Ovary (tissue), 3 donors: ENCODE measurements at regions not wholly inside any gene's neighbourhood (a gene's known extent, or its start where the extent isn't known, plus 50 kb on each side); places are given as distances from the start of the nearest gene placed in this dataset.

ENCODE experiments used
- EP300 ChIP-seq: sonication (generic); formaldehyde crosslinking; IDR thresholded peaks from one replicate; pipeline ENCODE4 v1.6.1; 2017; ENCODE audit warnings: antibody characterized with exemption
- POLR2A ChIP-seq: fragments of 450-650 bp; IDR thresholded peaks from one replicate; pipeline ENCODE4 v1.6.1; 2017; ENCODE audit warnings: antibody characterized with exemption, mild to moderate bottlenecking, moderate library complexity
- TF ChIP-seq, protein P1 (sequence below), 3 donors: fragments of 450-650 bp in 2 of 3; fragments of 200-600 bp in 1 of 3; IDR thresholded peaks; one replicate each; pipeline versions ENCODE4 v1.5.1 to v1.8.0; 2016 to 2022; ENCODE audit warnings: antibody characterized with exemption in 3 of 3, mild to moderate bottlenecking in 1 of 3
- donor health status: DM: no; HTN: no; CAD: no.

DNA sequence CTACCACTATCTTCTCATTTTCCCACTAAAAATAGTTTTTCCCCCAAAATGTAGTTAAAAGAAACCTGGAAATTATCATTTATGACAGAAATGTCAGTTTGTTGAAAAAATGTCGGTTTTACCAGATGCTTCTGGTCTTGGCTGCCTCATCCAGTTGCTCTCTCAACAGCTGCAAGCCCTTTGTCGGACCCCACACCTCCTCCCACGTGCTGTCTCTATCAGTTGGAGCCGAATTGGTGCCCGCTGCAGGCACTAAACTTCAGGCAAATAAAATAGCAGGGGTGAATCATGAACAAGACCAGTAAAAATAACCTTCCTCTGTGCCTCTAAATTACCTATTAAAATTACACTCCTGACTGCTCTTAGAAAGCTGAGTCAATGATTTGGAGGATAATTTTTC lies 129.5 kb upstream of the CEP162 start:
- TF ChIP-seq, protein P1, sequence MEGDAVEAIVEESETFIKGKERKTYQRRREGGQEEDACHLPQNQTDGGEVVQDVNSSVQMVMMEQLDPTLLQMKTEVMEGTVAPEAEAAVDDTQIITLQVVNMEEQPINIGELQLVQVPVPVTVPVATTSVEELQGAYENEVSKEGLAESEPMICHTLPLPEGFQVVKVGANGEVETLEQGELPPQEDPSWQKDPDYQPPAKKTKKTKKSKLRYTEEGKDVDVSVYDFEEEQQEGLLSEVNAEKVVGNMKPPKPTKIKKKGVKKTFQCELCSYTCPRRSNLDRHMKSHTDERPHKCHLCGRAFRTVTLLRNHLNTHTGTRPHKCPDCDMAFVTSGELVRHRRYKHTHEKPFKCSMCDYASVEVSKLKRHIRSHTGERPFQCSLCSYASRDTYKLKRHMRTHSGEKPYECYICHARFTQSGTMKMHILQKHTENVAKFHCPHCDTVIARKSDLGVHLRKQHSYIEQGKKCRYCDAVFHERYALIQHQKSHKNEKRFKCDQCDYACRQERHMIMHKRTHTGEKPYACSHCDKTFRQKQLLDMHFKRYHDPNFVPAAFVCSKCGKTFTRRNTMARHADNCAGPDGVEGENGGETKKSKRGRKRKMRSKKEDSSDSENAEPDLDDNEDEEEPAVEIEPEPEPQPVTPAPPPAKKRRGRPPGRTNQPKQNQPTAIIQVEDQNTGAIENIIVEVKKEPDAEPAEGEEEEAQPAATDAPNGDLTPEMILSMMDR (IDR thresholded peaks at IDR 0.05) = no peak
- TF ChIP-seq EP300 (no peak), POLR2A (no peak)
